ENCODE measurements at regions not wholly inside any gene's neighbourhood (a gene's known extent, or its start where the extent isn't known, plus 50 kb on each side); places are given as distances from the start of the nearest gene placed in this dataset.
A peak's percentile ranks its signal among the peaks of the same experiment; 100 is the strongest.

- Histone ChIP-seq H3K27me3 (ENCODE audit: control insufficient read depth, insufficient read depth, low read length) (no peaks in the 10 kb centered on the region), H3K4me3 (ENCODE audit: low read depth, low read length) (no peak overlapping the region), H3K36me3 (ENCODE audit: control insufficient read depth, insufficient read depth, low read length) (no peaks in the 10 kb centered on the region)
- FAIRE-seq: no peak
- DNase-seq (ENCODE audit: low read depth): no peak
- no peak for TF ChIP-seq CTCF (IDR thresholded peaks at IDR 0.05; ENCODE audit: insufficient read depth, low read length, severe bottlenecking)
Observed at GRCh38 chr19:27997069-27997468, 1215.9 kb downstream of the UQCRFS1 start.

GRCh38 chr19:27993619-27994570, 1219.1 kb downstream of the UQCRFS1 start:
- FAIRE-seq (no peak), DNase-seq (ENCODE audit: low read depth) (no peak)
- Histone ChIP-seq H3K27me3 (ENCODE audit: control insufficient read depth, insufficient read depth, low read length) (no peaks in the 10 kb centered on the region), H3K4me3 (ENCODE audit: low read depth, low read length) (no peak overlapping the region), H3K36me3 (ENCODE audit: control insufficient read depth, insufficient read depth, low read length) (no peaks in the 10 kb centered on the region)
- TF ChIP-seq CTCF (IDR thresholded peaks at IDR 0.05; ENCODE audit: insufficient read depth, low read length, severe bottlenecking): no peak

GRCh38 chr19:27986299-27986698, 1226.7 kb downstream of the UQCRFS1 start:
- Histone ChIP-seq H3K27me3 (ENCODE audit: control insufficient read depth, insufficient read depth, low read length) (no peaks in the 10 kb centered on the region), H3K36me3 (ENCODE audit: control insufficient read depth, insufficient read depth, low read length) (no peaks in the 10 kb centered on the region), H3K4me3 (ENCODE audit: low read depth, low read length) (no peak overlapping the region)
- FAIRE-seq (no peak), DNase-seq (ENCODE audit: low read depth) (no peak)
- TF ChIP-seq CTCF (IDR thresholded peaks at IDR 0.05; ENCODE audit: insufficient read depth, low read length, severe bottlenecking): no peak

- Histone ChIP-seq H3K27me3 (ENCODE audit: control insufficient read depth, insufficient read depth, low read length) (no peaks in the 10 kb centered on the region), H3K4me3 (ENCODE audit: low read depth, low read length) (no peak overlapping the region), H3K36me3 (ENCODE audit: control insufficient read depth, insufficient read depth, low read length) (no peaks in the 10 kb centered on the region)
- FAIRE-seq (no peak), DNase-seq (ENCODE audit: low read depth) (no peak)
- TF ChIP-seq CTCF (IDR thresholded peaks at IDR 0.05; ENCODE audit: insufficient read depth, low read length, severe bottlenecking): no peak
Observed at GRCh38 chr19:27975419-27976005, 1237.4 kb downstream of the UQCRFS1 start.

- FAIRE-seq: no peak
Observed at GRCh38 chr19:27974082-27974513, 1238.9 kb downstream of the UQCRFS1 start.

More at GRCh38 chr19:27974082-27974513, 1238.9 kb downstream of the UQCRFS1 start:
- TF ChIP-seq CTCF (IDR thresholded peaks at IDR 0.05; ENCODE audit: insufficient read depth, low read length, severe bottlenecking): peak; percentile 29
- Histone ChIP-seq H3K27me3 (ENCODE audit: control insufficient read depth, insufficient read depth, low read length) (no peaks in the 10 kb centered on the region), H3K4me3 (ENCODE audit: low read depth, low read length) (no peak overlapping the region), H3K36me3 (ENCODE audit: control insufficient read depth, insufficient read depth, low read length) (no peaks in the 10 kb centered on the region)
- DNase-seq (ENCODE audit: low read depth): peak; percentile 0

Measured in bronchial epithelial cell (primary cell).